ENCODE measurements at regions not wholly inside any gene's neighbourhood (a gene's known extent, or its start where the extent isn't known, plus 50 kb on each side); places are given as distances from the start of the nearest gene placed in this dataset.

GRCh38 chr7:72465521-72465920 is 53.4 kb upstream of the CALN1 start:
- Mint-ChIP-seq H3K4me1 (peaks cover 0 to 5% of the 10 kb centered on the region in 2 donors), H3K9me3 (no peaks in the 10 kb centered on the region), H3K36me3 (no peaks in the 10 kb centered on the region), H3K27me3 (ENCODE audit: low read depth in 2 of 2) (peaks cover 7 to 11% of the 10 kb centered on the region in 2 donors), H3K4me3 (no peak overlapping the region), H3K27ac (no peak overlapping the region)
- DNase-seq (no peak), ATAC-seq (no peak)
- intact Hi-C loops (cut with micrococcal nuclease): no loop called here
- Histone ChIP-seq H3K9me3 (ENCODE audit: control insufficient read depth, insufficient read depth, low read length) (peaks cover 4% of the 10 kb centered on the region), H3K4me3 (ENCODE audit: low read length) (no peak overlapping the region), H3K36me3 (ENCODE audit: control insufficient read depth, insufficient read depth, low read length) (no peaks in the 10 kb centered on the region), H3K27me3 (ENCODE audit: control insufficient read depth, insufficient read depth, low read length) (no peaks in the 10 kb centered on the region), H3K27ac (ENCODE audit: low read length) (no peak overlapping the region), H3K4me1 (ENCODE audit: control insufficient read depth, insufficient read depth, low read length) (no peaks in the 10 kb centered on the region)
- TF ChIP-seq CTCF (IDR thresholded peaks at IDR 0.05): no peak
- 82% methylated on average over 3 of the region's 5 CpGs for WGBS (ENCODE audit: insufficient coverage)

- no peak overlapping the region for H3K27ac Mint-ChIP-seq
- no peak for DNase-seq
- 83% methylated on average over 7 of the region's 7 CpGs for WGBS (ENCODE audit: insufficient coverage)
- Histone ChIP-seq H3K27me3 (ENCODE audit: control insufficient read depth, insufficient read depth, low read length) (no peaks in the 10 kb centered on the region), H3K4me3 (ENCODE audit: low read length) (no peak overlapping the region), H3K9me3 (ENCODE audit: control insufficient read depth, insufficient read depth, low read length) (no peaks in the 10 kb centered on the region), H3K27ac (ENCODE audit: low read length) (no peak overlapping the region), H3K4me1 (ENCODE audit: control insufficient read depth, insufficient read depth, low read length) (no peaks in the 10 kb centered on the region), H3K36me3 (ENCODE audit: control insufficient read depth, insufficient read depth, low read length) (no peaks in the 10 kb centered on the region)
- no peak for TF ChIP-seq CTCF (IDR thresholded peaks at IDR 0.05)
- H3K27me3 Mint-ChIP-seq (ENCODE audit: low read depth in 2 of 2): peaks cover 4 to 11% of the 10 kb centered on the region in 2 donors
- no peaks in the 10 kb centered on the region for H3K36me3 Mint-ChIP-seq
- ATAC-seq: no peak
- intact Hi-C loops (cut with micrococcal nuclease): no loop called here
- no peaks in the 10 kb centered on the region for H3K9me3 Mint-ChIP-seq
- peaks cover 0 to 5% of the 10 kb centered on the region in 2 donors for H3K4me1 Mint-ChIP-seq
- no peak overlapping the region for H3K4me3 Mint-ChIP-seq
These were observed 50.2 kb upstream of the CALN1 start for GRCh38 chr7:72462311-72462710.
